GM12878 (cell line): ENCODE measurements at regions not wholly inside any gene's neighbourhood (a gene's known extent, or its start where the extent isn't known, plus 50 kb on each side); places are given as distances from the start of the nearest gene placed in this dataset.

Experiments used
- BRCA1 ChIP-seq: IDR thresholded peaks from 2 replicates; pipeline ENCODE4 v1.6.1; 2011; ENCODE audit warnings: low read depth, low read length, improper control_type of control experiment
- EZH2 ChIP-seq: IDR thresholded peaks from 2 replicates; pipeline ENCODE4 v1.6.1; 2012; ENCODE audit warnings: low read depth, mild to moderate bottlenecking, control low read depth, inconsistent platforms, low read length, borderline replicate concordance; ENCODE audit not compliant: control insufficient read depth
- NBN ChIP-seq: fragments of 450-650 bp; IDR thresholded peaks from 2 replicates; pipeline ENCODE4 v1.6.1; 2016
- RELA ChIP-seq: fragments of 450-650 bp; IDR thresholded peaks from 2 replicates; pipeline ENCODE4 v1.8.0; 2014; ENCODE audit warnings: borderline replicate concordance; ENCODE audit not compliant: partially characterized antibody
- SMARCA5 ChIP-seq: fragments of 450-650 bp; IDR thresholded peaks from 2 replicates; pipeline ENCODE4 v1.6.1; 2017; ENCODE audit warnings: mild to moderate bottlenecking
- SUZ12 ChIP-seq: fragments of 200-600 bp; sonication (generic); IDR thresholded peaks from one replicate; pipeline ENCODE4 v1.6.1; 2018; ENCODE audit warnings: antibody characterized with exemption, mild to moderate bottlenecking; ENCODE audit not compliant: unreplicated experiment
- TCF7 ChIP-seq: IDR thresholded peaks from 2 replicates; pipeline ENCODE4 v1.6.1; 2014; ENCODE audit warnings: antibody characterized with exemption, borderline replicate concordance
- TF ChIP-seq, protein P1 (sequence below), 3 experiments: IDR thresholded peaks in 2 of 3; conservative IDR thresholded peaks in 1 of 3; 2 replicates each; pipeline ENCODE4 v1.5.1; 2011; ENCODE audit warnings: low read depth in 3 of 3, low read length in 3 of 3, mild to moderate bottlenecking in 3 of 3, control low read depth in 2 of 3, moderate library complexity in 2 of 3, inconsistent platforms in 1 of 3, mixed read lengths in 1 of 3; ENCODE audit not compliant: control insufficient read depth in 2 of 3, insufficient read depth in 1 of 3; ENCODE audit errors: extremely low read depth in 1 of 3
- TF ChIP-seq, protein P2 (sequence below): fragments of 450-650 bp; IDR thresholded peaks from 2 replicates; pipeline ENCODE4 v1.6.1; 2017; ENCODE audit warnings: mild to moderate bottlenecking
- TF ChIP-seq, protein P3 (sequence below): IDR thresholded peaks from 2 replicates; pipeline ENCODE4 v1.6.1; 2012; ENCODE audit warnings: low read depth, low read length, improper control_type of control experiment

DNA sequence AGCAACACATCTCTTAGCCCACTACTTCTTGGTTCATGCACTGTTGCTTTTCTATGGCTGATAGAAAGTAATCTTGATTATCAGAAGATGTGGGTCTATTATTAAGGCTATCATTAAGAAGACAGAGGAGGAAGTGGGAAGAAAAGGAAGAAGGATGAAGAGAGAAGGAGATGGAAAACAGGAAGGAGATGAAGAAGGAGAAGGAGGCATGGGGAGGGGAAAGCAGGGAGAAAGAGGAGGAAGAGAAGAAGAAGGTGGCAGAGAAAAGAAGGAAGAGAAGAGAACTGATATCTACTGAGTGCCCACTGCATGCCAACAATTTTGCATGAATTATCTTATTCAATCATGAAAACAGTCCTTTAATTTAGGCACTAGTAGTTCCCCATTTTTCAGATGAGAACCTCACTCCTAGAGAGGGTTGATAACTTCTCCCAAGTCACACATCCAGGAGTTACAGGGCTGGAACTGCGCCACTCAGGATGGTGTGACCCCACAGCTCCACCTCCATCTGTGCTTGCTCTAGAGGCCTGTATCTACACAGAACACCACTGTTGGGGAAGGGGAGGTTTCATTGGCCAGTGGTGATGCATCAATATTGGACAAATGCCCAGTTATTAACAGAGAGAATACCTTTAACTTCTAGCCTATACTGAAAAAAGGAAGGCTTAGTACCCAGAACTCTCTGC lies 147.4 kb downstream of the CXCL12 start:
- no peak for TF ChIP-seq TCF7
- TF ChIP-seq, protein P1, sequence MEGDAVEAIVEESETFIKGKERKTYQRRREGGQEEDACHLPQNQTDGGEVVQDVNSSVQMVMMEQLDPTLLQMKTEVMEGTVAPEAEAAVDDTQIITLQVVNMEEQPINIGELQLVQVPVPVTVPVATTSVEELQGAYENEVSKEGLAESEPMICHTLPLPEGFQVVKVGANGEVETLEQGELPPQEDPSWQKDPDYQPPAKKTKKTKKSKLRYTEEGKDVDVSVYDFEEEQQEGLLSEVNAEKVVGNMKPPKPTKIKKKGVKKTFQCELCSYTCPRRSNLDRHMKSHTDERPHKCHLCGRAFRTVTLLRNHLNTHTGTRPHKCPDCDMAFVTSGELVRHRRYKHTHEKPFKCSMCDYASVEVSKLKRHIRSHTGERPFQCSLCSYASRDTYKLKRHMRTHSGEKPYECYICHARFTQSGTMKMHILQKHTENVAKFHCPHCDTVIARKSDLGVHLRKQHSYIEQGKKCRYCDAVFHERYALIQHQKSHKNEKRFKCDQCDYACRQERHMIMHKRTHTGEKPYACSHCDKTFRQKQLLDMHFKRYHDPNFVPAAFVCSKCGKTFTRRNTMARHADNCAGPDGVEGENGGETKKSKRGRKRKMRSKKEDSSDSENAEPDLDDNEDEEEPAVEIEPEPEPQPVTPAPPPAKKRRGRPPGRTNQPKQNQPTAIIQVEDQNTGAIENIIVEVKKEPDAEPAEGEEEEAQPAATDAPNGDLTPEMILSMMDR (IDR thresholded peaks at IDR 0.05 in 2 of 3, conservative IDR thresholded peaks at IDR 0.05 in 1 of 3; ENCODE audit: control insufficient read depth in 2 of 3, extremely low read depth in 1 of 3, insufficient read depth in 1 of 3, low read depth in 3 of 3, low read length in 3 of 3) = no peak
- no peak for TF ChIP-seq SUZ12
- no peak for TF ChIP-seq EZH2
- TF ChIP-seq, protein P2, sequence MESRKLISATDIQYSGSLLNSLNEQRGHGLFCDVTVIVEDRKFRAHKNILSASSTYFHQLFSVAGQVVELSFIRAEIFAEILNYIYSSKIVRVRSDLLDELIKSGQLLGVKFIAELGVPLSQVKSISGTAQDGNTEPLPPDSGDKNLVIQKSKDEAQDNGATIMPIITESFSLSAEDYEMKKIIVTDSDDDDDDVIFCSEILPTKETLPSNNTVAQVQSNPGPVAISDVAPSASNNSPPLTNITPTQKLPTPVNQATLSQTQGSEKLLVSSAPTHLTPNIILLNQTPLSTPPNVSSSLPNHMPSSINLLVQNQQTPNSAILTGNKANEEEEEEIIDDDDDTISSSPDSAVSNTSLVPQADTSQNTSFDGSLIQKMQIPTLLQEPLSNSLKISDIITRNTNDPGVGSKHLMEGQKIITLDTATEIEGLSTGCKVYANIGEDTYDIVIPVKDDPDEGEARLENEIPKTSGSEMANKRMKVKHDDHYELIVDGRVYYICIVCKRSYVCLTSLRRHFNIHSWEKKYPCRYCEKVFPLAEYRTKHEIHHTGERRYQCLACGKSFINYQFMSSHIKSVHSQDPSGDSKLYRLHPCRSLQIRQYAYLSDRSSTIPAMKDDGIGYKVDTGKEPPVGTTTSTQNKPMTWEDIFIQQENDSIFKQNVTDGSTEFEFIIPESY = no peak
- no peak for TF ChIP-seq BRCA1
- TF ChIP-seq, protein P3, sequence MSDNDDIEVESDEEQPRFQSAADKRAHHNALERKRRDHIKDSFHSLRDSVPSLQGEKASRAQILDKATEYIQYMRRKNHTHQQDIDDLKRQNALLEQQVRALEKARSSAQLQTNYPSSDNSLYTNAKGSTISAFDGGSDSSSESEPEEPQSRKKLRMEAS = no peak
- no peak for TF ChIP-seq NBN
- no peak for TF ChIP-seq RELA
- TF ChIP-seq SMARCA5 = no peak
